ENCODE measurements at regions not wholly inside any gene's neighbourhood (a gene's known extent, or its start where the extent isn't known, plus 50 kb on each side); places are given as distances from the start of the nearest gene placed in this dataset.

DNA sequence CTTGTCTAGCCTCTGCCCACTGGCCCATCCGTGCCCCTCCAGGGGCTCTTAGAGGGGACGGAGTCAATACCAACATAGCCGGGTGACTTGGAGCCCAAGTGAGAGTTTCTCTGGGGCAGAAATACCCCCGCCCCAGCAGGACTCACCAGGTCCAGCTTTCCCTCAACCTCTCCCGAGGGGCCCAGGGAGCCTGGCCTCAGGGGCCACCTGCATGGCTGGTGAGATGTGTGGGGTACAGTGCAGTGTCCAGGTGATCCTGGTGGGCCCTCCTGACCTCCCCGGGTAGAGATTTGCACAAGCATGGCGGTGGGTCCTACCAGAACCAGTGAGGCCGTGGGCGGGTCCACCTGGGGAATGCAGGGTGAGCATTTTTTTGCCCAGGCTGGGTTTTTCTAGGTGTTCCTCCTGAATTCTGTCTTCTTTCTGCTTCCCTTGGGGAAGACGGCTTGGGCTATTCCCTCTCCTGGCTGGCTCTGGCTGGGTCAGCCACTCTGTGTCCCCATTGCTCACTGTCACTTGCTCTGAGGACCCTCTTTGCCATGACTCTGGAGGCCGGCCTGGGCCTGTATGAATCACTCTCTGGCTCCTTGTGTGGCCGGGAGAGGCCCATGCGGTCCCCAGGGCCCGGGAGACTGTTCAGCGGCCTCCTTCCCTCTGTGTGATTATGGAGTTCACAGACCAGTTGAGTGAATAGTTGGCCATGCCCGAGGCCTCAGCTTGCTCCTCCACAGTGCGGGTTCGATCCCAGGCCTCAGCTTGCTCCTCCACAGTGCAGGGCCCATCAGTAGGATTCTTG lies 71.0 kb upstream of the NKX1-1 start:
- TF ChIP-seq, protein P1, sequence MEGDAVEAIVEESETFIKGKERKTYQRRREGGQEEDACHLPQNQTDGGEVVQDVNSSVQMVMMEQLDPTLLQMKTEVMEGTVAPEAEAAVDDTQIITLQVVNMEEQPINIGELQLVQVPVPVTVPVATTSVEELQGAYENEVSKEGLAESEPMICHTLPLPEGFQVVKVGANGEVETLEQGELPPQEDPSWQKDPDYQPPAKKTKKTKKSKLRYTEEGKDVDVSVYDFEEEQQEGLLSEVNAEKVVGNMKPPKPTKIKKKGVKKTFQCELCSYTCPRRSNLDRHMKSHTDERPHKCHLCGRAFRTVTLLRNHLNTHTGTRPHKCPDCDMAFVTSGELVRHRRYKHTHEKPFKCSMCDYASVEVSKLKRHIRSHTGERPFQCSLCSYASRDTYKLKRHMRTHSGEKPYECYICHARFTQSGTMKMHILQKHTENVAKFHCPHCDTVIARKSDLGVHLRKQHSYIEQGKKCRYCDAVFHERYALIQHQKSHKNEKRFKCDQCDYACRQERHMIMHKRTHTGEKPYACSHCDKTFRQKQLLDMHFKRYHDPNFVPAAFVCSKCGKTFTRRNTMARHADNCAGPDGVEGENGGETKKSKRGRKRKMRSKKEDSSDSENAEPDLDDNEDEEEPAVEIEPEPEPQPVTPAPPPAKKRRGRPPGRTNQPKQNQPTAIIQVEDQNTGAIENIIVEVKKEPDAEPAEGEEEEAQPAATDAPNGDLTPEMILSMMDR (IDR thresholded peaks at IDR 0.05) = no peak
- TF ChIP-seq POLR2AphosphoS5 (IDR thresholded peaks at IDR 0.05) = no peak
- no peak for TF ChIP-seq POLR2A (IDR thresholded peaks at IDR 0.05)
- TF ChIP-seq EP300 (IDR thresholded peaks at IDR 0.05; ENCODE audit: low read depth) = no peak

Data from transverse colon (tissue), 4 donors.